IMR-90 (cell line): ENCODE measurements at regions not wholly inside any gene's neighbourhood (a gene's known extent, or its start where the extent isn't known, plus 50 kb on each side); places are given as distances from the start of the nearest gene placed in this dataset.

Source experiments
- ATAC-seq: fragments of 200-7000 bp; cut with Tn5 transposase; 2 replicates; pipeline ENCODE4 v1.9.1; 2020; ENCODE audit warnings: low read depth, mild to moderate bottlenecking, moderate library complexity
- BruUV-seq: library from RNA; stranded (reverse); fragments of 400-500 nt; replicated peaks from 2 replicates; lab custom pipeline; 2021; lab: Mats Ljungman, UMichigan
- CTCF ChIA-PET: fragments of 300-600 bp; formaldehyde crosslinking; extraction: SDS; loops from one replicate; lab custom pipeline; 2021; ENCODE audit warnings: antibody characterized with exemption; lab: Yijun Ruan, JAX
- POLR2A ChIA-PET: fragments of 300-600 bp; sonication (Branson Sonifier 250); formaldehyde crosslinking; loops from one replicate; lab custom pipeline; 2022; ENCODE audit warnings: antibody characterized with exemption; ENCODE audit not compliant: unreplicated experiment; lab: Charles Lee
- DNase-seq: peaks from one replicate; pipeline ENCODE4 v3.0.0; 2013
- H2AFZ ChIP-seq: replicated peaks from 2 replicates; pipeline ENCODE3; 2013; ENCODE audit warnings: low read length, mild to moderate bottlenecking; ENCODE audit not compliant: poor library complexity
- H2AK5ac ChIP-seq: 2 replicates; pipeline ENCODE4 v1.6.1; 2013; ENCODE audit warnings: low read depth, low read length, inconsistent platforms
- H2AK9ac ChIP-seq: replicated peaks from 2 replicates; pipeline ENCODE3; 2013; ENCODE audit warnings: mild to moderate bottlenecking, low read depth, low read length, moderate library complexity; ENCODE audit not compliant: poor library complexity
- H2BK120ac ChIP-seq: 2 replicates; pipeline ENCODE4 v1.6.1; 2013; ENCODE audit warnings: low read depth, low read length, inconsistent platforms
- H2BK15ac ChIP-seq: 3 replicates; pipeline ENCODE4 v1.6.1; 2013; ENCODE audit warnings: low read depth, low read length, inconsistent platforms
- H2BK20ac ChIP-seq: 2 replicates; pipeline ENCODE4 v1.6.1; 2013; ENCODE audit warnings: low read depth, mild to moderate bottlenecking, inconsistent platforms, low read length, moderate library complexity
- H2BK5ac ChIP-seq: 2 replicates; pipeline ENCODE4 v1.6.1; 2013; ENCODE audit warnings: mild to moderate bottlenecking, low read depth, low read length, inconsistent platforms; ENCODE audit not compliant: poor library complexity, severe bottlenecking
- H3K14ac ChIP-seq: replicated peaks from 2 replicates; pipeline ENCODE4 v1.6.1; 2013; ENCODE audit warnings: low read depth, low read length, inconsistent platforms
- H3K18ac ChIP-seq: 2 replicates; pipeline ENCODE4 v1.6.1; 2013; ENCODE audit warnings: low read depth, low read length, control low read depth
- H3K23ac ChIP-seq: 2 replicates; pipeline ENCODE4 v1.6.1; 2013; ENCODE audit warnings: low read depth, low read length, inconsistent platforms
- H3K27ac ChIP-seq: 2 replicates; pipeline ENCODE4 v1.5.1; 2013; ENCODE audit warnings: mild to moderate bottlenecking, control low read depth, low read length; ENCODE audit not compliant: insufficient read depth
- H3K27me3 ChIP-seq: 2 replicates; pipeline ENCODE4 v1.6.1; 2013; ENCODE audit warnings: low read length; ENCODE audit not compliant: control insufficient read depth, insufficient read depth
- H3K36me3 ChIP-seq: 2 replicates; pipeline ENCODE4 v1.6.1; 2013; ENCODE audit warnings: low read length, mixed read lengths; ENCODE audit not compliant: control insufficient read depth, insufficient read depth
- H3K4ac ChIP-seq: 2 replicates; pipeline ENCODE4 v1.6.1; 2013; ENCODE audit warnings: low read depth, low read length, inconsistent platforms
- H3K4me1 ChIP-seq: 2 replicates; pipeline ENCODE4 v1.6.1; 2013; ENCODE audit warnings: low read length, mixed read lengths; ENCODE audit not compliant: control insufficient read depth, insufficient read depth
- H3K4me2 ChIP-seq: 2 replicates; pipeline ENCODE4 v1.6.1; 2013; ENCODE audit warnings: low read depth, mild to moderate bottlenecking, control low read depth, low read length, moderate library complexity
- H3K4me3 ChIP-seq: 2 replicates; pipeline ENCODE4 v1.5.1; 2013; ENCODE audit warnings: low read depth, mild to moderate bottlenecking, control low read depth, low read length, moderate library complexity; ENCODE audit not compliant: insufficient read depth
- H3K56ac ChIP-seq: 2 replicates; pipeline ENCODE4 v1.6.1; 2013; ENCODE audit warnings: low read length, inconsistent platforms; ENCODE audit not compliant: insufficient read depth; ENCODE audit errors: extremely low read depth
- H3K79me1 ChIP-seq, 2 experiments: 2 replicates each; pipeline ENCODE4 v1.6.1; 2013; ENCODE audit warnings: low read length in 2 of 2, inconsistent platforms in 1 of 2, low read depth in 1 of 2
- H3K9ac ChIP-seq: 2 replicates; pipeline ENCODE4 v1.6.1; 2013; ENCODE audit warnings: low read depth, low read length, control low read depth
- H3K9me1 ChIP-seq: 2 replicates; pipeline ENCODE4 v1.6.1; 2013; ENCODE audit warnings: low read length, inconsistent platforms; ENCODE audit not compliant: insufficient read depth
- H3K9me3 ChIP-seq: 2 replicates; pipeline ENCODE4 v1.6.1; 2013; ENCODE audit warnings: low read length; ENCODE audit not compliant: control insufficient read depth, insufficient read depth
- H4K20me1 ChIP-seq: 2 replicates; pipeline ENCODE4 v1.6.1; 2013; ENCODE audit warnings: low read length, inconsistent platforms; ENCODE audit not compliant: insufficient read depth
- H4K5ac ChIP-seq: 2 replicates; pipeline ENCODE4 v1.6.1; 2013; ENCODE audit warnings: mild to moderate bottlenecking, low read depth, low read length, control low read depth
- H4K8ac ChIP-seq, 2 experiments: 2 replicates each; pipeline ENCODE4 v1.6.1; 2013; ENCODE audit warnings: low read depth in 2 of 2, low read length in 2 of 2, control low read depth in 1 of 2, inconsistent platforms in 1 of 2
- H4K91ac ChIP-seq: 2 replicates; pipeline ENCODE4 v1.6.1; 2013; ENCODE audit warnings: low read depth, low read length, inconsistent platforms; ENCODE audit not compliant: insufficient read depth
- CHD1 ChIP-seq: IDR thresholded peaks from 2 replicates; pipeline ENCODE4 v1.6.1; 2012; ENCODE audit warnings: low read depth, low read length, improper control_type of control experiment
- FOS ChIP-seq: fragments of 150-350 bp; IDR thresholded peaks from 2 replicates; pipeline ENCODE4 v1.6.1; 2016; ENCODE audit warnings: low read depth, low read length
- MAFK ChIP-seq: IDR thresholded peaks from 2 replicates; pipeline ENCODE4 v1.6.1; 2012; ENCODE audit warnings: low read depth, low read length, improper control_type of control experiment
- RAD21 ChIP-seq: IDR thresholded peaks from 2 replicates; pipeline ENCODE4 v1.6.1; 2012; ENCODE audit warnings: low read length, improper control_type of control experiment
- WGBS, 2 experiments: methylation state at CpG; one replicate each; pipeline versions ENCODE4 v1.1.5 to v1.1.7; 2013; ENCODE audit warnings: missing lambda C conversion rate in 2 of 2; ENCODE audit not compliant: insufficient read length in 1 of 2; ENCODE audit errors: extremely low coverage in 2 of 2; 5-methylcytosine and 5-hydroxymethylcytosine counted together
- dilution Hi-C: fragments of 300-500 bp; cut with HindIII; formaldehyde crosslinking; loops from one replicate; pipeline ENCODE4 v1.14.3; 2018; ENCODE audit warnings: low sequenced_read_pairs; ENCODE audit not compliant: unreplicated experiment
- in situ Hi-C: fragments of 300-500 bp; cut with MboI; formaldehyde crosslinking; loops from 3 replicates; pipeline ENCODE4 v1.14.3; 2019; ENCODE audit warnings: low sequenced_read_pairs, inconsistent platforms, mixed read lengths
- intact Hi-C: fragments of 100-400 bp; cut with micrococcal nuclease; formaldehyde crosslinking; loops from 2 replicates; pipeline ENCODE4 v1.10.0; 2022
- TF ChIP-seq, protein P1 (sequence below): fragments of 150-350 bp; IDR thresholded peaks from 2 replicates; pipeline ENCODE4 v1.6.1; 2017; ENCODE audit warnings: mild to moderate bottlenecking, antibody characterized with exemption, low read length, low read depth
- TF ChIP-seq, protein P2 (sequence below): fragments of 150-350 bp; IDR thresholded peaks from 2 replicates; pipeline ENCODE4 v1.6.1; 2016; ENCODE audit warnings: low read depth, mild to moderate bottlenecking, low read length, moderate library complexity, borderline replicate concordance

DNA sequence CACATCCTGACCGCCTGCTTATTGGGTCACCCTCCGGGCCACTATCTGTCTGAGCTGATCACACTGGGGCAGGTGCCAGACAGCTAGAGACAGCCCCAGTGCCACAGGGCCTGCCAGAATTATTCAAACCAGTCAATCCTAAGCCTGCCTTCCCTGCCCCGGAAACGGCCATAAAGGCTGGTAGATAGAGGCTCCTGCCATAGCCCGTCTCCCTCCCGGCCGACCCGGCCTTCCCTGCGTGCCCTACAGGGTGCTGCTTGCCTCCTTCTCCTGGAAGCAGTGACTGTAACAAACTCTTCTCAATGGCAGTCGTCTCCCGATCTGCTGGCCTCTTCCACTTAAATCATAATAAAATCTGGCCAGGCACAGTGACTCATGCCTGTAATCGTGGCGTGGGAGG lies 158.6 kb upstream of the SOX1 start:
- no peaks in the 10 kb centered on the region for H3K4me1 ChIP-seq
- CTCF ChIA-PET: no interaction called here
- H3K4me2 ChIP-seq: no peak overlapping the region
- H2BK120ac ChIP-seq: no peak overlapping the region
- in situ Hi-C loops: no loop called here
- H3K36me3 ChIP-seq: no peaks in the 10 kb centered on the region
- ATAC-seq (no peak), DNase-seq (no peak)
- no peak overlapping the region for H3K27ac ChIP-seq
- H2AFZ ChIP-seq: no peak overlapping the region
- dilution Hi-C loops: no loop called here
- no peak overlapping the region for H2AK9ac ChIP-seq
- H3K79me1 ChIP-seq: no peaks in the 10 kb centered on the region
- H4K20me1 ChIP-seq: no peaks in the 10 kb centered on the region
- H3K9me3 ChIP-seq: peaks cover 60% of the 10 kb centered on the region
- intact Hi-C loops: no loop called here
- H2BK15ac ChIP-seq: no peak overlapping the region
- H2BK5ac ChIP-seq: no peak overlapping the region
- no peak overlapping the region for H3K9ac ChIP-seq
- no peak overlapping the region for H2BK20ac ChIP-seq
- POLR2A ChIA-PET: no interaction called here
- H3K56ac ChIP-seq: no peak overlapping the region
- 80% methylated on average over 2 of the region's 13 CpGs; no CpG with 5 or more reads in 1 of the 2 experiments for WGBS, 2 experiments
- H3K4me3 ChIP-seq: no peak overlapping the region
- H4K8ac ChIP-seq: no peak overlapping the region
- no peak overlapping the region for H3K14ac ChIP-seq
- H2AK5ac ChIP-seq: no peak overlapping the region
- H3K27me3 ChIP-seq: no peaks in the 10 kb centered on the region
- no peak overlapping the region for H3K18ac ChIP-seq
- no peak overlapping the region for H3K23ac ChIP-seq
- H4K91ac ChIP-seq: no peak overlapping the region
- TF ChIP-seq CHD1: no peak
- TF ChIP-seq, protein P1, sequence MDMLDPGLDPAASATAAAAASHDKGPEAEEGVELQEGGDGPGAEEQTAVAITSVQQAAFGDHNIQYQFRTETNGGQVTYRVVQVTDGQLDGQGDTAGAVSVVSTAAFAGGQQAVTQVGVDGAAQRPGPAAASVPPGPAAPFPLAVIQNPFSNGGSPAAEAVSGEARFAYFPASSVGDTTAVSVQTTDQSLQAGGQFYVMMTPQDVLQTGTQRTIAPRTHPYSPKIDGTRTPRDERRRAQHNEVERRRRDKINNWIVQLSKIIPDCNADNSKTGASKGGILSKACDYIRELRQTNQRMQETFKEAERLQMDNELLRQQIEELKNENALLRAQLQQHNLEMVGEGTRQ: no peak
- TF ChIP-seq FOS: no peak
- TF ChIP-seq, protein P2, sequence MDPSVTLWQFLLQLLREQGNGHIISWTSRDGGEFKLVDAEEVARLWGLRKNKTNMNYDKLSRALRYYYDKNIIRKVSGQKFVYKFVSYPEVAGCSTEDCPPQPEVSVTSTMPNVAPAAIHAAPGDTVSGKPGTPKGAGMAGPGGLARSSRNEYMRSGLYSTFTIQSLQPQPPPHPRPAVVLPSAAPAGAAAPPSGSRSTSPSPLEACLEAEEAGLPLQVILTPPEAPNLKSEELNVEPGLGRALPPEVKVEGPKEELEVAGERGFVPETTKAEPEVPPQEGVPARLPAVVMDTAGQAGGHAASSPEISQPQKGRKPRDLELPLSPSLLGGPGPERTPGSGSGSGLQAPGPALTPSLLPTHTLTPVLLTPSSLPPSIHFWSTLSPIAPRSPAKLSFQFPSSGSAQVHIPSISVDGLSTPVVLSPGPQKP: no peak
- no peak for TF ChIP-seq MAFK
- no peak for TF ChIP-seq RAD21
- H3K9me1 ChIP-seq: no peaks in the 10 kb centered on the region
- H4K5ac ChIP-seq: no peak overlapping the region
- no peak overlapping the region for H3K4ac ChIP-seq
- BruUV-seq: no TSS peak
